HepG2 (cell line): ENCODE measurements at regions not wholly inside any gene's neighbourhood (a gene's known extent, or its start where the extent isn't known, plus 50 kb on each side); places are given as distances from the start of the nearest gene placed in this dataset.
A peak's percentile ranks its signal among the peaks of the same experiment; 100 is the strongest.

Experiments
- CAMTA2 ChIP-seq: sonication (generic); formaldehyde crosslinking; IDR thresholded peaks from 2 replicates; pipeline ENCODE4 v1.4.0; 2020; ENCODE audit warnings: mild to moderate bottlenecking, missing genetic modification reagents, borderline replicate concordance
- FOSL2 ChIP-seq: sonication (generic); formaldehyde crosslinking; IDR thresholded peaks from 2 replicates; pipeline ENCODE4 v1.4.0; 2020; ENCODE audit warnings: missing genetic modification reagents
- GMEB1 ChIP-seq: sonication (generic); formaldehyde crosslinking; IDR thresholded peaks from 2 replicates; pipeline ENCODE4 v1.5.1; 2020; ENCODE audit warnings: missing genetic modification reagents, mild to moderate bottlenecking, borderline replicate concordance
- HNF4A ChIP-seq: sonication (generic); formaldehyde crosslinking; IDR thresholded peaks from 2 replicates; pipeline ENCODE4 v1.4.0; 2020; ENCODE audit warnings: missing genetic modification reagents
- HOXA7 ChIP-seq: sonication (generic); formaldehyde crosslinking; IDR thresholded peaks from 2 replicates; pipeline ENCODE4 v1.8.1; 2022; ENCODE audit warnings: mild to moderate bottlenecking, missing genetic modification reagents, moderate library complexity
- JDP2 ChIP-seq: sonication (generic); formaldehyde crosslinking; IDR thresholded peaks from 2 replicates; pipeline ENCODE4 v1.8.1; 2022; ENCODE audit warnings: missing genetic modification reagents, borderline replicate concordance
- MIXL1 ChIP-seq: IDR thresholded peaks from 2 replicates; pipeline ENCODE4 v1.6.1; 2016
- MTF1 ChIP-seq: sonication (generic); formaldehyde crosslinking; IDR thresholded peaks from 2 replicates; pipeline ENCODE4 v1.5.0; 2020; ENCODE audit warnings: missing genetic modification reagents
- MXD3 ChIP-seq: IDR thresholded peaks from 2 replicates; pipeline ENCODE4 v1.6.1; 2016; ENCODE audit warnings: mild to moderate bottlenecking, missing biosample characterization, missing genetic modification reagents
- NR2C2 ChIP-seq: sonication (generic); formaldehyde crosslinking; IDR thresholded peaks from 2 replicates; pipeline ENCODE4 v1.4.0; 2020; ENCODE audit warnings: missing genetic modification reagents, mild to moderate bottlenecking, moderate library complexity, borderline replicate concordance
- POGK ChIP-seq: sonication (generic); formaldehyde crosslinking; conservative IDR thresholded peaks from 2 replicates; pipeline ENCODE4 v1.8.0; 2022; ENCODE audit warnings: mild to moderate bottlenecking, moderate library complexity, missing genetic modification reagents
- PPARG ChIP-seq: conservative IDR thresholded peaks from 2 replicates; pipeline ENCODE4 v1.6.1; 2016; ENCODE audit warnings: missing biosample characterization, missing genetic modification reagents
- RXRB ChIP-seq: IDR thresholded peaks from 2 replicates; pipeline ENCODE4 v1.6.1; 2016; ENCODE audit warnings: borderline replicate concordance, missing genetic modification reagents, missing compliant biosample characterization
- SNAI1 ChIP-seq: sonication (generic); formaldehyde crosslinking; IDR thresholded peaks from 2 replicates; pipeline ENCODE4 v1.5.0; 2020; ENCODE audit warnings: mild to moderate bottlenecking, missing genetic modification reagents, borderline replicate concordance
- SRSF1 ChIP-seq: fragments of 200-400 bp; formaldehyde crosslinking; optimal IDR thresholded peaks from 2 replicates; pipeline ENCODE3; 2017; ENCODE audit warnings: mild to moderate bottlenecking, low read depth, low read length, moderate library complexity
- TBX2 ChIP-seq: sonication (generic); formaldehyde crosslinking; IDR thresholded peaks from 2 replicates; pipeline ENCODE4 v1.5.0; 2020; ENCODE audit warnings: missing genetic modification reagents, mild to moderate bottlenecking, borderline replicate concordance
- THRA ChIP-seq: sonication (generic); formaldehyde crosslinking; IDR thresholded peaks from 2 replicates; pipeline ENCODE4 v1.4.0; 2020; ENCODE audit warnings: missing genetic modification reagents, borderline replicate concordance
- TMF1 ChIP-seq: sonication (generic); formaldehyde crosslinking; IDR thresholded peaks from 2 replicates; pipeline ENCODE4 v1.8.1; 2022; ENCODE audit warnings: low read depth, missing genetic modification reagents
- ZKSCAN5 ChIP-seq: sonication (generic); formaldehyde crosslinking; IDR thresholded peaks from 2 replicates; pipeline ENCODE4 v1.5.1; 2020; ENCODE audit warnings: mild to moderate bottlenecking, missing genetic modification reagents
- ZMAT3 ChIP-seq: sonication (generic); formaldehyde crosslinking; conservative IDR thresholded peaks from 2 replicates; pipeline ENCODE4 v1.7.0; 2021; ENCODE audit warnings: missing genetic modification reagents
- ZNF121 ChIP-seq: sonication (generic); formaldehyde crosslinking; IDR thresholded peaks from 2 replicates; pipeline ENCODE4 v1.5.0; 2020; ENCODE audit warnings: mild to moderate bottlenecking, missing genetic modification reagents
- ZNF205 ChIP-seq: IDR thresholded peaks from 2 replicates; pipeline ENCODE4 v1.6.1; 2018; ENCODE audit warnings: missing biosample characterization, missing genetic modification reagents
- ZNF260 ChIP-seq: sonication (generic); formaldehyde crosslinking; IDR thresholded peaks from 2 replicates; pipeline ENCODE4 v1.4.0; 2020; ENCODE audit warnings: missing genetic modification reagents, low read depth, mild to moderate bottlenecking, borderline replicate concordance
- ZNF3 ChIP-seq: IDR thresholded peaks from 2 replicates; pipeline ENCODE4 v1.7.0; 2017; ENCODE audit warnings: inconsistent platforms
- ZNF441 ChIP-seq: sonication (generic); formaldehyde crosslinking; IDR thresholded peaks from 2 replicates; pipeline ENCODE4 v1.7.0; 2021; ENCODE audit warnings: missing genetic modification reagents, borderline replicate concordance
- ZNF749 ChIP-seq: sonication (generic); formaldehyde crosslinking; IDR thresholded peaks from 2 replicates; pipeline ENCODE4 v1.8.0; 2022; ENCODE audit warnings: mild to moderate bottlenecking, missing genetic modification reagents, moderate library complexity, borderline replicate concordance

- TF ChIP-seq HNF4A, result peak; percentile 51
- no peak for TF ChIP-seq JDP2 (CRISPR knock-in tag)
- TF ChIP-seq ZNF749 (CRISPR knock-in tag), result no peak
- TF ChIP-seq SRSF1, result no peak
- no peak for TF ChIP-seq ZMAT3 (CRISPR knock-in tag)
- TF ChIP-seq ZNF260, result no peak
- TF ChIP-seq PPARG (CRISPR knock-in tag), result peak; percentile 94
- peak; percentile 84 for TF ChIP-seq RXRB (CRISPR knock-in tag)
- no peak for TF ChIP-seq MTF1 (CRISPR knock-in tag)
- TF ChIP-seq GMEB1 (CRISPR knock-in tag), result no peak
- TF ChIP-seq SNAI1 (CRISPR knock-in tag), result no peak
- no peak for TF ChIP-seq ZNF3 (CRISPR knock-in tag)
- 0 out of 2 replicates have a peak, but pooled peaks have one; percentile 24 for TF ChIP-seq THRA (CRISPR knock-in tag)
- TF ChIP-seq FOSL2 (CRISPR knock-in tag), result peak; percentile 71
- no peak for TF ChIP-seq TMF1 (CRISPR knock-in tag)
- TF ChIP-seq ZNF205 (CRISPR knock-in tag), result no peak
- TF ChIP-seq CAMTA2 (CRISPR knock-in tag), result no peak
- TF ChIP-seq NR2C2 (CRISPR knock-in tag), result peak; percentile 60; the same call in 1 of the 2 replicates
- no peak for TF ChIP-seq HOXA7 (CRISPR knock-in tag)
- 0 out of 2 replicates have a peak, but pooled peaks have one; percentile 30 for TF ChIP-seq MIXL1 (CRISPR knock-in tag)
- TF ChIP-seq POGK (CRISPR knock-in tag), result no peak
- no peak for TF ChIP-seq ZNF121
- TF ChIP-seq MXD3 (CRISPR knock-in tag), result no peak
- no peak for TF ChIP-seq ZKSCAN5 (CRISPR knock-in tag)
- TF ChIP-seq TBX2 (CRISPR knock-in tag), result peak; percentile 40; the same call in 1 of the 2 replicates
- TF ChIP-seq ZNF441 (CRISPR knock-in tag), result no peak
Observed at GRCh38 chr1:38246955-38247952, 200.7 kb upstream of the POU3F1 start (continued).
